ENCODE measurements at regions not wholly inside any gene's neighbourhood (a gene's known extent, or its start where the extent isn't known, plus 50 kb on each side); places are given as distances from the start of the nearest gene placed in this dataset.
"Not testable (repeated sequence)": the region's sequence is repeated elsewhere in the genome, so short reads cannot be mapped to it uniquely, and the experiment has no call there.

DNA sequence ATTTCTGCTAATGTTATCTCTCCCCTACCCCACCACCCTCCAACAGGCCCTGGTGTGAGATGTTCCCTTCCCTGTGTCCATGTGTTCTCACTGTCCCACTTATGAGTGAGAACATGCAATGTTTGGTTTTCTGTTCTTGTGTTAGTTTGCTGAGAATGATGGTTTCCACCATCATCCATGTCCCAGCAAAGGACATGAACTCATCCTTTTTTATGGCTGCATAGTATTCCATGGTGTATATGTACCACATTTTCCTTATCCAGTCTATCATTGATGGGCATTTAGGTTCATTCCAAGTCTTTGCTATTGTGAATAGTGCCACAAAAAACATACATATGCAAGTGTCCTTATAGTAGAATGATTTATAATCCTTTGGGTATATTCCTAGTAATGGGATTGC is 104.5 kb downstream of the ZNF33B start:
- CTCF ChIA-PET; RAD21 ChIA-PET (ENCODE audit: low non-redundant PET in 1 of 2, low total read pairs in 2 of 2, uncharacterized antibody in 2 of 2, unreplicated experiment in 2 of 2); H3K4me3 ChIP-seq (replicated peaks in 1 of 2; ENCODE audit: low read depth in 1 of 2, low read length in 2 of 2); H3K9ac ChIP-seq (ENCODE audit: low read length); H3K9me2 ChIP-seq (ENCODE audit: insufficient read depth); H3K27ac ChIP-seq (ENCODE audit: low read depth, low read length); H3K4me2 ChIP-seq (ENCODE audit: low read length); DNase-seq (ENCODE audit: low read depth, low spot score); H3K79me2 ChIP-seq (ENCODE audit: insufficient read depth, low read length); H2AFZ ChIP-seq (ENCODE audit: low read depth, low read length, poor library complexity, severe bottlenecking); ATAC-seq; H3K4me1 ChIP-seq (ENCODE audit: control insufficient read depth in 1 of 2, insufficient read depth in 2 of 2, low read length in 2 of 2); intact Hi-C loops (cut with micrococcal nuclease); H3K36me3 ChIP-seq (ENCODE audit: control insufficient read depth in 1 of 2, insufficient read depth in 2 of 2, low read length in 2 of 2); H4K20me1 ChIP-seq (ENCODE audit: insufficient read depth); H3K27me3 ChIP-seq (ENCODE audit: insufficient read depth, low read length); H3K9me3 ChIP-seq (ENCODE audit: control insufficient read depth in 1 of 2, insufficient read depth in 1 of 2, low read depth in 1 of 2, low read length in 2 of 2); POLR2A ChIA-PET; BruUV-seq (replicated peaks): not testable (repeated sequence)

DNA sequence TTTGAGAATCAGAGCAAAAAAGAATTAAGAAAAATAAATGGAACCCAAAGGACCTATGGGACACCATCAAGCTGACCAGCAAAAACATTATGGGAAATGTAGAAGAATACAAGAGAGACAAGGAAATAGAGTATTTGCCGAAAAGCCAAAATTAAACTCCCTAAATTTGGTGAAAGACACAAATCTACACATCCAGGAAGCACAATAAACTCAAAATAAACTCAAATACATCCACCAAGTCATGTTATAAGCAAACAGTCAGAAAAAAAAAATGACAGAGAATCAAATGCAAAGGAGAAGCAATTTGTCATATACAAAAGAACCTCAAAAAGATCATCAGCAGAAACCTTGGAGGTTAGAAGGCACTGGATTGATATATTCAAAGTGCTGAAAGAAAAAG is 105.4 kb downstream of the ZNF33B start:
- Histone ChIP-seq H3K9me2 (ENCODE audit: insufficient read depth) (no peaks in the 10 kb centered on the region), H3K27ac (ENCODE audit: low read depth, low read length) (no peak overlapping the region), H3K4me3 (replicated peaks in 1 of 2; ENCODE audit: low read depth in 1 of 2, low read length in 2 of 2) (no peak overlapping the region), H3K9me3 (ENCODE audit: control insufficient read depth in 1 of 2, insufficient read depth in 1 of 2, low read depth in 1 of 2, low read length in 2 of 2) (peaks cover 0 to 3% of the 10 kb centered on the region in 2 experiments; a peak in 2 of 4 replicates), H3K79me2 (ENCODE audit: insufficient read depth, low read length) (no peaks in the 10 kb centered on the region), H3K36me3 (ENCODE audit: control insufficient read depth in 1 of 2, insufficient read depth in 2 of 2, low read length in 2 of 2) (no peaks in the 10 kb centered on the region), H3K4me1 (ENCODE audit: control insufficient read depth in 1 of 2, insufficient read depth in 2 of 2, low read length in 2 of 2) (no peaks in the 10 kb centered on the region), H3K9ac (ENCODE audit: low read length) (no peak overlapping the region), H2AFZ (ENCODE audit: low read depth, low read length, poor library complexity, severe bottlenecking) (no peak overlapping the region), H3K27me3 (ENCODE audit: insufficient read depth, low read length) (no peaks in the 10 kb centered on the region), H3K4me2 (ENCODE audit: low read length) (no peak overlapping the region), H4K20me1 (ENCODE audit: insufficient read depth) (no peaks in the 10 kb centered on the region)
- ChIA-PET POLR2A (no interaction called here), RAD21 (ENCODE audit: low non-redundant PET in 1 of 2, low total read pairs in 2 of 2, uncharacterized antibody in 2 of 2, unreplicated experiment in 2 of 2) (no interaction called here), CTCF (no interaction called here)
- TF ChIP-seq SRF (IDR thresholded peaks at IDR 0.05; ENCODE audit: low read depth) (no peak), JUND (IDR thresholded peaks at IDR 0.05) (no peak)
- TF ChIP-seq, protein P1, sequence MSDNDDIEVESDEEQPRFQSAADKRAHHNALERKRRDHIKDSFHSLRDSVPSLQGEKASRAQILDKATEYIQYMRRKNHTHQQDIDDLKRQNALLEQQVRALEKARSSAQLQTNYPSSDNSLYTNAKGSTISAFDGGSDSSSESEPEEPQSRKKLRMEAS (IDR thresholded peaks at IDR 0.05) = no peak
- intact Hi-C loops (cut with micrococcal nuclease) = no loop called here
- no TSS peak for BruUV-seq (replicated peaks)
- ATAC-seq = no peak
- DNase-seq (ENCODE audit: low read depth, low spot score) = no peak

DNA sequence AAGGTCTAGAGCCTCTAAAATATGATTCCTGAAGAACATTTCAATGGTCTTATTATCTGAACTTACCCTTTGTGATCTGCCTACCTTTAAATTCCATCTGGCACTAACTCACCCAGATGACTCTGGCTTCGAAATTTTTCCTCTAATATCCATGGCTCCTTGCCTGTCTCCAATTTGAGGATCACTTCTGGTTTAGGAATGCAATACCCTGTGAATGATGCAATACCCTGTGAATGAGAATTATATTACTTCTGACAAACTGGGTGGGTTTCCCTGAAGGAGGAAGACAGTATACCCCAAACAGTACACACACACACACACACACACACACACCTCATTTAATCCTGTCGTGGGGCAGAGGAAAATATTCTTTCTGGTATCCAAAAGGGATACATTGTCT is 115.3 kb downstream of the ZNF33B start:
- CTCF ChIA-PET = no interaction called here
- H3K27ac ChIP-seq (ENCODE audit: low read depth, low read length) = no peak overlapping the region
- POLR2A ChIA-PET = no interaction called here
- ATAC-seq (no peak), DNase-seq (ENCODE audit: low read depth, low spot score) (no peak)
- no peak overlapping the region for H3K9ac ChIP-seq (ENCODE audit: low read length)
- RAD21 ChIA-PET (ENCODE audit: low non-redundant PET in 1 of 2, low total read pairs in 2 of 2, uncharacterized antibody in 2 of 2, unreplicated experiment in 2 of 2) = no interaction called here
- H3K36me3 ChIP-seq (ENCODE audit: control insufficient read depth in 1 of 2, insufficient read depth in 2 of 2, low read length in 2 of 2) = peaks cover 6 to 25% of the 10 kb centered on the region in 2 experiments; a peak in 2 of 4 replicates
- no peaks in the 10 kb centered on the region for H3K27me3 ChIP-seq (ENCODE audit: insufficient read depth, low read length)
- BruUV-seq (replicated peaks) = no TSS peak
- H4K20me1 ChIP-seq (ENCODE audit: insufficient read depth) = no peaks in the 10 kb centered on the region
- no peak overlapping the region for H3K4me3 ChIP-seq (replicated peaks in 1 of 2; ENCODE audit: low read depth in 1 of 2, low read length in 2 of 2)
- no peaks in the 10 kb centered on the region for H3K9me2 ChIP-seq (ENCODE audit: insufficient read depth)
- no peak overlapping the region for H2AFZ ChIP-seq (ENCODE audit: low read depth, low read length, poor library complexity, severe bottlenecking)
- H3K4me2 ChIP-seq (ENCODE audit: low read length) = no peak overlapping the region
- no peaks in the 10 kb centered on the region for H3K4me1 ChIP-seq (ENCODE audit: control insufficient read depth in 1 of 2, insufficient read depth in 2 of 2, low read length in 2 of 2)
- TF ChIP-seq, protein P1 (IDR thresholded peaks at IDR 0.05) = no peak
- TF ChIP-seq SP1 (IDR thresholded peaks at IDR 0.05; ENCODE audit: low read depth) = no peak
- TF ChIP-seq CEBPB (IDR thresholded peaks at IDR 0.05; ENCODE audit: low read depth) = no peak
- TF ChIP-seq EGR1 (IDR thresholded peaks at IDR 0.05; ENCODE audit: low read depth) = no peak
- no peak for TF ChIP-seq ZFX (IDR thresholded peaks at IDR 0.05)
- TF ChIP-seq TCF7L2 (IDR thresholded peaks at IDR 0.05; ENCODE audit: borderline replicate concordance, extremely low read depth, insufficient read depth, insufficient read length) = no peak
- intact Hi-C loops (cut with micrococcal nuclease) = no loop called here
- H3K79me2 ChIP-seq (ENCODE audit: insufficient read depth, low read length) = no peaks in the 10 kb centered on the region
- peaks cover 21 to 26% of the 10 kb centered on the region in 2 experiments; a peak in 3 of 4 replicates for H3K9me3 ChIP-seq (ENCODE audit: control insufficient read depth in 1 of 2, insufficient read depth in 1 of 2, low read depth in 1 of 2, low read length in 2 of 2)
